ENCODE measurements at regions not wholly inside any gene's neighbourhood (a gene's known extent, or its start where the extent isn't known, plus 50 kb on each side); places are given as distances from the start of the nearest gene placed in this dataset.
"Not testable (repeated sequence)": the region's sequence is repeated elsewhere in the genome, so short reads cannot be mapped to it uniquely, and the experiment has no call there.

- no peak for DNase-seq (ENCODE audit: low spot score)
Measured at GRCh38 chr22:49676783-49677494, 150.7 kb downstream of the BRD1 start.

DNA sequence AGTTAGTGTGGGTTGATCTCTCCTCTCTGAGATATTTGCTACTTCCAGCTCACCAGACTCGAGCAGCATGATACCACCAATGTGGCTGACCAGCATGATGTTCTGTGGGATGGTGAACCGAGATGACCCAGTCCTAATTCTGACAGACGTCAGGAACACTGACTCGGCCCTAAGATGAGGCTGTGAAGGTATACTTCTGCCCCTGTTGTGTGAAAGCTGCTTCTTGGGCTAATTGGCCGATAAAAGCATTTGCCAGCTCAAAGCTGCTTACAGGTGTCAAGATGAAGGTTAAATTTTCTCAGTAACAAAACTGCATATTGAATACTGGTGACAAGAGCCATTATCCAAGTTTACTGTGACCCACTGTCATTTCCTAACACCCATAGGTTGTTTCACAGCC, 151.4 kb downstream of the BRD1 start:
- no peak for DNase-seq (ENCODE audit: low spot score)

- no peak for DNase-seq (ENCODE audit: low spot score)
Measured at GRCh38 chr22:49674479-49675050, 153.1 kb downstream of the BRD1 start.

GRCh38 chr22:49673048-49673447, 154.6 kb downstream of the BRD1 start:
- DNase-seq (ENCODE audit: low spot score): no peak

DNA sequence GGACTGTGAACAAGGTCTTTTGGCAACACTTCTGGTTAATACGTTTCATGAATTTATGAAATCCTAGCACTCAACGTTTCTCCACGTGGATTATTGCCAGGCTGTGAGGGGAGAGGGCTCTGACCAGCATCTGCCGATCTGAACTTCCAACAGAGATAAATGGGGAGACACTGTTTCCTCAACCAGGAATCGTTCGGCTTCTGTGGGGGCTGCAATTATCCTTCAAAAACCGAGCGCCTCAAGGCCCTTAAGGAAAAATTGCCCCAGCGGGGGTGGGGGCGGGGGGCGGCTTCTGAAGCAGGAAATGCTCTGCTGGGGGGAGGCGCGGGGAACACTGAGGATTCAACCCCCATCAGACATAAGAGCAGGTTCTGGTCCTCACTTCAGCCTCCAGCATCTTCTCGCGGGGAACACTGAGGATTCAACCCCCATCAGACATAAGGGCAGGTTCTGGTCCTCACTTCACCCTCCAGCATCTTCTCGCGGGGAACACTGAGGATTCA, 155.6 kb downstream of the BRD1 start:
- DNase-seq (ENCODE audit: low spot score): no peak

DNA sequence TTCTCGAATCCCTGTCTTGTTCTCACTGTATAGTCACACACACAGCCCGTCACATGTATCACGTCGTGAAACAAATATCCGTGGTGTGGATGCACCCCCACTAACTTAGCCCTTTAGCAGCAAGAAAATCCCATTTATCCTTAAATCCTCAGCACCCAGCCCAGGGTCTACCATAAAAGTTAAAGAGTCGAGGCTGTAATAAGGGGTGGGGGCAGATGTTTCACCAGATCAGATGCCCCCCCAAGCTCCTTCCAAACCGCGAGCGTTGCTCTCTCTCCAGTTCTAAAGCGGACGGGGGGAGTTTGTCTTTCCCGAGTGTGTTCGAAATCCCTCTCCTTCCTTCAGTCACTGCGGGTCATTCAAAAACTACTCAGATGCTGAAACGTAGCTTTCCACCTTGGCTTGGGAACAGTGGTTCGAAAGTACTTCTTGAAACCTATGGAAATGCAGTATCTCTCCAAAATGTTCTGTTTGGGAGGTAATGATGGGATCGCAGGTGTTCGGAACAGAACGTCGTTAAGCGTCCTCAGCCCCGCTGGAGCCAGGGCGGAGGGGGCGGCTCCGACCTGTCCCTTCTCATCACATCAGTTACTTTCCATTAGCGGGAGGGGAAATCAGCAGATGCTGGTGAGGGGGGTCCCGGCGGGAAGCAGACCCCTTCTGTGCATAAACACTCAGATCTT, 156.2 kb downstream of the BRD1 start:
- DNase-seq (ENCODE audit: low spot score): no peak

GRCh38 chr22:49670456-49671330, 157.0 kb downstream of the BRD1 start:
- no peak for DNase-seq (ENCODE audit: low spot score)

- DNase-seq (ENCODE audit: low spot score): peak; percentile 42
Measured at GRCh38 chr22:49669969-49670455, 157.7 kb downstream of the BRD1 start.

GRCh38 chr22:49669427-49669968, 158.2 kb downstream of the BRD1 start:
- DNase-seq (ENCODE audit: low spot score): not testable (repeated sequence)

GRCh38 chr22:49668402-49668801, 159.3 kb downstream of the BRD1 start:
- no peak for DNase-seq (ENCODE audit: low spot score)

DNA sequence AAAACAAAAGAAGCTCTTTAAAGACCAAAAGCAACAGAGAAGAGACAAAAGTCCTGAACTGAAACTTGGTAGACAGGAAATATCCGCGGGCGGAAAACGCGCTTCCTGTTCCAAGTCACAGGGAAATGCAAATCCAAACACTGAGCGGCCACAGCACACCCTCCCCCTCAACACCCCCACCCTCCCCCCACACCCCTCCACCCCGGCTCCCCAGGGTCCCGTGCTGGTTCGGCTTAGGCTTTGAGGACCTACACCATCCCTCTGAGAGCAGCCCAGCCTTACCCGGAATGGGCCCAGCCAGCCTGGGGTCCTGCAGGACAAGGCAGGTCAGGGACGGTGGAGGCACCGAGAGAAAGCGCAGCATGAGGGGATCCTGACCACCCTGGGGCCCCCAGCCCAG, 160.4 kb downstream of the BRD1 start:
- no peak for DNase-seq (ENCODE audit: low spot score)

- no peak for DNase-seq (ENCODE audit: low spot score)
Measured at GRCh38 chr22:49666146-49666809, 161.4 kb downstream of the BRD1 start.

DNA sequence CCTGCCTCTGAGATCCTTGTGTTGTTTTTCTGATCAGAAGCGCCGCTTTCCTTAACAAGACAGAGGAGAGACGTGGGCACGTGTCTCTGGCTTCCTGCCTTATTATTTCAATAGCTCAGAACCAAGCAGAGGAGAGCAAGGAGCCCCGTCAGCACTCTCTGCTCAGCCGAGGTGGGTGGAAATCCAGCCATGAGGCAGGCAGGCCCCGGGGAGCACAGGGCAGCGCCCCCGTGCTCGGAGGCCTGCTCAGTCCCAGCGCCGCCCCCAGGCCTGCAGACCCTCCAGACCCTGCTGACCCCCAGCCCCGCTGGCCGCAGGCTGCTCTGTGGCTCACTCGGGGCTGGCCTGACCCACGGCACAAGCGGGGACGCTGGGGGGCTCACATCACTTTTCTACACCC, 162.8 kb downstream of the BRD1 start:
- DNase-seq (ENCODE audit: low spot score): no peak

DNA sequence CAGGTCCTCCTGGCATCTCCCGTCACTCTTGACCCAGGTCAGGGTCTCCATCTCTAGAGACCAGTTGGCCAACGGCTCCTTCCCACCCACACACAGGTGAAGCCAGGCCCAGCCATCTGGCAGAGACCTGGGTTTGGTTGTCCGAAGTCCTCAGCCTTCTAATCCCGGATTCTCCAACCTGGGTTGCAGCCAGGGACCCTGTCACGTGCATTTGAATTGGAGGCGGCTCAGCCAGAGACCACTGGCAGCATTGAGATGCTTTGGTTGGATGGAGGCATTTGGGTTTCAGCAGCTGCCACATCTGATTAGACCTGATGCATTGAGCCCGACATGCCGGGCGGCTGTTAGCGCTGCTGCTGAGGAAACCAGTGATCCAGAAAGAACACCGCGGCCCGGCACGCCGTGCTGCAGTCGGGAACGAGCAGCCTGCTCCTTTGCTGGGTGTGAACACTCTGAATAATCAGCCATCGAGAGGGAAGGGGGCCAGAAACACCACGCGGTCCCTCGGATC, 163.2 kb downstream of the BRD1 start:
- DNase-seq (ENCODE audit: low spot score): no peak

GRCh38 chr22:49663823-49664222, 163.8 kb downstream of the BRD1 start:
- no peak for DNase-seq (ENCODE audit: low spot score)

DNA sequence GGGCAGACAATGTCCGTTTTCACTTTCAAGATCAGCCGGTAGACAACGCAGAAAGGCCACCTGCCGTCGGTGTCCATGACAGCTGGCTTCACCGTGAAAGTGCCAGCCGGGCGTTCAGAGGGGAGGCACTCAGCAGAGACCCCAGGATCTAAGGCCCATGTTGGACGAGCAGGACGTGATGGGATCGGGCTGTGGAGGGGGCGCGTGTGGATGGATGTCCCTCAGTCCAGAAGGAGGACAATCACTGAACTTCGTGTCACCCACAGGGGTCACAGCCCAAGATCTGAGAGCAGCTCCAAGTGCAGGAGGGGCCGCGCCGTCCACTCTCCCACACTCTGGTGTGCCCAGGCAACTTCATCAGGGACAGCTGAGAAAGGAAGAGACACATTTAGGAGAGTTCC, 164.4 kb downstream of the BRD1 start:
- DNase-seq (ENCODE audit: low spot score): no peak

DNA sequence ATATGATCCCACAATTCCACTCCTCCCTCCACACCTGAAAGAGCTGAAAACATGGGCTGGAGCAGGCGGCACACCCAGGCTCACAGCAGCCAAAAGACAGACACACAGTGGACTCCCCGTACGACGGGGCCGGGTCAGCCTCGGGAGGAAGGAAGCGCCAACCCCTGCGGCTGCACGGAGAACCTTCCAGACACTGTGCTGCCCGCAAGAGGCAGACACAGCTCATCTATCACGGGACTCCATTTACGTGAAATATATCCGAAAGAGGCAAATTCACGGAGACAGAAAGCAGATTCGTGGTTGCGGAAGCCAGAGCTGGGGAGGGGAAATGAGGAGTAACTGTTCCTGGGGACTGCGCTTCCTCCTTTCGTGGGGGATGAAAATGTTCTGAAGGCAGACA, 165.0 kb downstream of the BRD1 start:
- DNase-seq (ENCODE audit: low spot score): no peak

- DNase-seq (ENCODE audit: low spot score): no peak
Measured at GRCh38 chr22:49660794-49661781, 166.6 kb downstream of the BRD1 start.

GRCh38 chr22:49660321-49660720, 167.4 kb downstream of the BRD1 start:
- DNase-seq (ENCODE audit: low spot score): no peak

DNA sequence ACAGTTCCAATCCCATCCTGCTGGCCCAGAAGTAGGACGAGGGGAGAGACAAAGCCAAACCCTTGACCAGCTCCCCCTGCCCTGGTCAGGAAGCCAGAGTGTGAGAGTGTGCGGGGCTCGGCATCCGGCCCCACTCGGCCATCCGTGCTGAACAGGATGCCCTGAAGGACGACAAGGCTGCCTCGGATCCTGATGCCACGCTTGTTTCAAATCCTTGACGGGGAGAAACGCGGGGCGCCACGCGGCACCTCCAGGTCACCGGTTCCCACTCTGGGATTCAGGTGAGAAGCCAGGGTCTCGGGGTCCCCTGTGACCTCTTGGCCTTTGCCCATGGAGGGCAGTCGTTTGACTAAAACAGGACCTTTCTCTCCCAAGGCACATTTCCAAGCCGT, 167.8 kb downstream of the BRD1 start:
- DNase-seq (ENCODE audit: low spot score): no peak

Data from CD4-positive, alpha-beta T cell treated with Interleukin-2 at 100 ng/mL for 4 hours (primary cell).